Uterus (tissue), 3 donors: ENCODE measurements at regions not wholly inside any gene's neighbourhood (a gene's known extent, or its start where the extent isn't known, plus 50 kb on each side); places are given as distances from the start of the nearest gene placed in this dataset.

ENCODE experiments used
- DNase-seq, 2 donors: peaks; one replicate each; pipeline ENCODE4 v3.0.0-alpha.2; 2019 to 2020
- H3K27ac ChIP-seq, 2 donors: fragments of 200-600 bp; sonication (generic); 1 replicate in 1 of 2; 2 replicates in 1 of 2; pipeline ENCODE4 v1.5.1; 2016 to 2018
- H3K27me3 ChIP-seq, 2 donors: fragments of 200-600 bp; sonication (generic); one replicate each; pipeline ENCODE4 v1.5.1; 2018 to 2019; ENCODE audit warnings: control low read depth in 1 of 2
- H3K36me3 ChIP-seq, 2 donors: fragments of 200-600 bp; sonication (generic); one replicate each; pipeline ENCODE4 v1.5.1; 2019; ENCODE audit warnings: control low read depth in 1 of 2
- H3K4me1 ChIP-seq, 2 donors: fragments of 200-600 bp; sonication (generic); one replicate each; pipeline ENCODE4 v1.5.1; 2018 to 2019; ENCODE audit warnings: control low read depth in 1 of 2
- H3K4me3 ChIP-seq, 2 donors: fragments of 200-600 bp; sonication (generic); 1 replicate in 1 of 2; 2 replicates in 1 of 2; pipeline ENCODE4 v1.5.1; 2018 to 2019; ENCODE audit warnings: mild to moderate bottlenecking in 1 of 2
- H3K9me3 ChIP-seq, 2 donors: fragments of 200-600 bp; sonication (generic); one replicate each; pipeline ENCODE4 v1.5.1; 2019; ENCODE audit warnings: control low read depth in 1 of 2
- POLR2A ChIP-seq, 2 donors: fragments of 450-650 bp; IDR thresholded peaks; one replicate each; pipeline ENCODE4 v1.6.1; 2016; ENCODE audit warnings: antibody characterized with exemption in 2 of 2, mild to moderate bottlenecking in 1 of 2, moderate library complexity in 1 of 2
- intact Hi-C: fragments of 100-400 bp; cut with DNase I; formaldehyde crosslinking; loops from one replicate; pipeline ENCODE4 v1.15.1; 2023; ENCODE audit warnings: low total_unique reads
- TF ChIP-seq, protein P1 (sequence below), 4 experiments: fragments of 200-600 bp in 2 of 4; fragments of 450-650 bp in 2 of 4; sonication (generic) in 2 of 4; IDR thresholded peaks; one replicate each; pipeline ENCODE4 v1.5.1; 2016 to 2019; ENCODE audit warnings: antibody characterized with exemption in 4 of 4, mild to moderate bottlenecking in 2 of 4, moderate library complexity in 1 of 4
- donor health status: DM: yes; HTN: yes; CAD: no.

DNA sequence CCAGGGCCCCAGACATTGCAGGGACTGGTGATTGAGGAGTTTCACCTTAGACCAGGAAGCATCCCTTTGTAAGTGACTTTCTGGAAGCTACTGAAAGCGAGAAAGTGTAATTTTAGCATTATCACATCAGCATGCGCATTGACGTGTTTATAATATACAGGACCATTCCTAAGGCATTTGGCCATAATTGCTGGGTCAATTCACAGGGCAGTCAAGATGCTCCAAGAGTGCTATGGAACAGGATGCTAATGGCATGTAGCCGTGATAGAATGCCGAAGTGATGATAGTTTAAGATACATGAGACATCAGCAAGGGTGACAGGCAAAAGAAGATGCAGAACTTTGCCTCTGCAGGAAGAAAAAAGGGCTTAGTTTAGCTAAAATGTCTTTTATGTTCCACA is 347.6 kb upstream of the NBEA start:
- Histone ChIP-seq H3K27me3 (no peaks in the 10 kb centered on the region), H3K9me3 (no peaks in the 10 kb centered on the region), H3K4me3 (no peak overlapping the region), H3K27ac (no peak overlapping the region), H3K36me3 (no peaks in the 10 kb centered on the region), H3K4me1 (no peaks in the 10 kb centered on the region)
- no peak for DNase-seq
- intact Hi-C loops = no loop called here
- TF ChIP-seq, protein P1, sequence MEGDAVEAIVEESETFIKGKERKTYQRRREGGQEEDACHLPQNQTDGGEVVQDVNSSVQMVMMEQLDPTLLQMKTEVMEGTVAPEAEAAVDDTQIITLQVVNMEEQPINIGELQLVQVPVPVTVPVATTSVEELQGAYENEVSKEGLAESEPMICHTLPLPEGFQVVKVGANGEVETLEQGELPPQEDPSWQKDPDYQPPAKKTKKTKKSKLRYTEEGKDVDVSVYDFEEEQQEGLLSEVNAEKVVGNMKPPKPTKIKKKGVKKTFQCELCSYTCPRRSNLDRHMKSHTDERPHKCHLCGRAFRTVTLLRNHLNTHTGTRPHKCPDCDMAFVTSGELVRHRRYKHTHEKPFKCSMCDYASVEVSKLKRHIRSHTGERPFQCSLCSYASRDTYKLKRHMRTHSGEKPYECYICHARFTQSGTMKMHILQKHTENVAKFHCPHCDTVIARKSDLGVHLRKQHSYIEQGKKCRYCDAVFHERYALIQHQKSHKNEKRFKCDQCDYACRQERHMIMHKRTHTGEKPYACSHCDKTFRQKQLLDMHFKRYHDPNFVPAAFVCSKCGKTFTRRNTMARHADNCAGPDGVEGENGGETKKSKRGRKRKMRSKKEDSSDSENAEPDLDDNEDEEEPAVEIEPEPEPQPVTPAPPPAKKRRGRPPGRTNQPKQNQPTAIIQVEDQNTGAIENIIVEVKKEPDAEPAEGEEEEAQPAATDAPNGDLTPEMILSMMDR (IDR thresholded peaks at IDR 0.05) = no peak
- TF ChIP-seq POLR2A (IDR thresholded peaks at IDR 0.05) = no peak

GRCh38 chr13:34608331-34608730 is 333.7 kb upstream of the NBEA start:
- Histone ChIP-seq H3K36me3 (no peaks in the 10 kb centered on the region), H3K27ac (no peak overlapping the region), H3K4me1 (no peaks in the 10 kb centered on the region), H3K9me3 (no peaks in the 10 kb centered on the region), H3K27me3 (no peaks in the 10 kb centered on the region), H3K4me3 (no peak overlapping the region)
- intact Hi-C loops = no loop called here
- no peak for DNase-seq
- TF ChIP-seq, protein P1 (IDR thresholded peaks at IDR 0.05) = no peak
- no peak for TF ChIP-seq POLR2A (IDR thresholded peaks at IDR 0.05)

DNA sequence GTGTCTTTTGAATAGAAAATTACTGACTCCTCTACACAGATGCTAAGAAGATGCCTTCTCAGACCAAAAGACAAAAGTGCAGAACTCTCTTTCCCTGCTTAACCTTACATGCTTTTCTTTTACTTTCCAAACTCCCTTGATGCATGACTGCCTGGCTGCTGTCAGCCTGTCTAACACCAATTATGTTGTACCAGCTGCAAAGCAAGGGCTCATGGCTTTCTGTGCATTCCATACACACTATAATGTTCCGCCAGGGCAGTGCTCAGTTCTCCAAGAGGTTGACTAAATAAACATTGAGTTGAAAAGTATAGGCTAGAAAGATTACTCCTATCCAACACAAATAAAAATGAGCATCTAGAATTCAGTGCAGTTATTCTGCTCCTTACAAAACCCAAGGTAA is 330.4 kb upstream of the NBEA start:
- no peak for DNase-seq
- no peak overlapping the region for H3K27ac ChIP-seq

GRCh38 chr13:34617473-34618083 is 324.5 kb upstream of the NBEA start:
- Histone ChIP-seq H3K27ac (no peak overlapping the region), H3K27me3 (no peaks in the 10 kb centered on the region), H3K4me3 (no peak overlapping the region), H3K4me1 (no peaks in the 10 kb centered on the region), H3K9me3 (no peaks in the 10 kb centered on the region), H3K36me3 (no peaks in the 10 kb centered on the region)
- DNase-seq = no peak
- intact Hi-C loops = no loop called here
- TF ChIP-seq, protein P1 (IDR thresholded peaks at IDR 0.05) = no peak
- TF ChIP-seq POLR2A (IDR thresholded peaks at IDR 0.05) = no peak

More for the DNA sequence above, 330.4 kb upstream of the NBEA start:
- TF ChIP-seq POLR2A (IDR thresholded peaks at IDR 0.05) = no peak
- TF ChIP-seq, protein P1 (IDR thresholded peaks at IDR 0.05) = no peak
- Histone ChIP-seq H3K4me3 (no peak overlapping the region), H3K27me3 (no peaks in the 10 kb centered on the region), H3K9me3 (no peaks in the 10 kb centered on the region), H3K36me3 (no peaks in the 10 kb centered on the region), H3K4me1 (no peaks in the 10 kb centered on the region)
- intact Hi-C loops = no loop called here

DNA sequence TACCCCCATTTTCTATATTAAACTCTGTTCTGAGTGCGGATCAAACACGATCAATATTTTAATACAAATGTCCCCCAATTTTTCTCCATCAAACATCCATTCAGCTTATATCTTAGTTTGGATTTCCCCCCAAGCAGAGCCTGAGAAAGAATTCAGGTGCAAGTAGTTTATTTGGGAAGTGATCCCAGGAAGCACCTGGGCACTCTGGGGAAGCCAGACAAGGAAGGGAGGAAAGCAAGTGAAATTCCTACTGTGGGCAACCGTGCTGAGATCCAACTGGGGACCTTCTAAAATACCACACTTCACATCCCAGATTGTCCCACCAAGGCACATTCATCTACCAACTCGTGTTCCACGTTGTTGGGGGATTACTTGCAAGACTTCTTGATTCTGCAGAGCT is 323.4 kb upstream of the NBEA start:
- Histone ChIP-seq H3K4me3 (no peak overlapping the region), H3K27me3 (no peaks in the 10 kb centered on the region), H3K4me1 (no peaks in the 10 kb centered on the region), H3K36me3 (no peaks in the 10 kb centered on the region), H3K27ac (no peak overlapping the region), H3K9me3 (no peaks in the 10 kb centered on the region)
- DNase-seq = no peak
- TF ChIP-seq, protein P1 (IDR thresholded peaks at IDR 0.05) = no peak
- no peak for TF ChIP-seq POLR2A (IDR thresholded peaks at IDR 0.05)
- intact Hi-C loops = no loop called here
